ENCODE measurements at regions not wholly inside any gene's neighbourhood (a gene's known extent, or its start where the extent isn't known, plus 50 kb on each side); places are given as distances from the start of the nearest gene placed in this dataset.

GRCh38 chr13:107738004-107738403 lies 477.3 kb downstream of the LIG4 start:
- Mint-ChIP-seq H3K27ac (ENCODE audit: unreplicated experiment) (no peak overlapping the region), H3K4me1 (no peaks in the 10 kb centered on the region), H3K4me3 (no peak overlapping the region), H3K36me3 (ENCODE audit: low read depth) (no peaks in the 10 kb centered on the region), H3K9me3 (no peaks in the 10 kb centered on the region), H3K27me3 (ENCODE audit: low read depth) (no peaks in the 10 kb centered on the region)
- TF ChIP-seq CTCF (conservative IDR thresholded peaks at IDR 0.05) = no peak
- no peak for DNase-seq (ENCODE audit: low read depth, low spot score)

- no peaks in the 10 kb centered on the region for H3K36me3 Mint-ChIP-seq (ENCODE audit: low read depth)
- no peak overlapping the region for H3K4me3 Mint-ChIP-seq
- no peaks in the 10 kb centered on the region for H3K9me3 Mint-ChIP-seq
- H3K27ac Mint-ChIP-seq (ENCODE audit: unreplicated experiment) = no peak overlapping the region
- no peaks in the 10 kb centered on the region for H3K27me3 Mint-ChIP-seq (ENCODE audit: low read depth)
- TF ChIP-seq CTCF (conservative IDR thresholded peaks at IDR 0.05) = no peak
- H3K4me1 Mint-ChIP-seq = no peaks in the 10 kb centered on the region
- no peak for DNase-seq (ENCODE audit: low read depth, low spot score)
Measured at GRCh38 chr13:107736731-107737130, 478.6 kb downstream of the LIG4 start.

GRCh38 chr13:107736170-107736569 lies 479.2 kb downstream of the LIG4 start:
- Mint-ChIP-seq H3K4me1 (no peaks in the 10 kb centered on the region), H3K27ac (ENCODE audit: unreplicated experiment) (no peak overlapping the region), H3K9me3 (no peaks in the 10 kb centered on the region), H3K4me3 (no peak overlapping the region), H3K36me3 (ENCODE audit: low read depth) (no peaks in the 10 kb centered on the region), H3K27me3 (ENCODE audit: low read depth) (no peaks in the 10 kb centered on the region)
- no peak for DNase-seq (ENCODE audit: low read depth, low spot score)
- TF ChIP-seq CTCF (conservative IDR thresholded peaks at IDR 0.05) = no peak

- H3K36me3 Mint-ChIP-seq (ENCODE audit: low read depth) = no peaks in the 10 kb centered on the region
- no peak for TF ChIP-seq CTCF (conservative IDR thresholded peaks at IDR 0.05)
- H3K27ac Mint-ChIP-seq (ENCODE audit: unreplicated experiment) = no peak overlapping the region
- no peak overlapping the region for H3K4me3 Mint-ChIP-seq
- no peaks in the 10 kb centered on the region for H3K27me3 Mint-ChIP-seq (ENCODE audit: low read depth)
- no peak for DNase-seq (ENCODE audit: low read depth, low spot score)
- H3K4me1 Mint-ChIP-seq = no peaks in the 10 kb centered on the region
- no peaks in the 10 kb centered on the region for H3K9me3 Mint-ChIP-seq
Measured at GRCh38 chr13:107734891-107735625, 480.3 kb downstream of the LIG4 start.

GRCh38 chr13:107733276-107733675 lies 482.1 kb downstream of the LIG4 start:
- no peak for DNase-seq (ENCODE audit: low read depth, low spot score)
- no peaks in the 10 kb centered on the region for H3K36me3 Mint-ChIP-seq (ENCODE audit: low read depth)
- no peaks in the 10 kb centered on the region for H3K4me1 Mint-ChIP-seq
- no peak for TF ChIP-seq CTCF (conservative IDR thresholded peaks at IDR 0.05)
- H3K4me3 Mint-ChIP-seq = no peak overlapping the region
- no peaks in the 10 kb centered on the region for H3K27me3 Mint-ChIP-seq (ENCODE audit: low read depth)
- H3K9me3 Mint-ChIP-seq = no peaks in the 10 kb centered on the region
- no peak overlapping the region for H3K27ac Mint-ChIP-seq (ENCODE audit: unreplicated experiment)

All from neural crest cell (in vitro differentiated cells).